ENCODE measurements at regions not wholly inside any gene's neighbourhood (a gene's known extent, or its start where the extent isn't known, plus 50 kb on each side); places are given as distances from the start of the nearest gene placed in this dataset.

DNA sequence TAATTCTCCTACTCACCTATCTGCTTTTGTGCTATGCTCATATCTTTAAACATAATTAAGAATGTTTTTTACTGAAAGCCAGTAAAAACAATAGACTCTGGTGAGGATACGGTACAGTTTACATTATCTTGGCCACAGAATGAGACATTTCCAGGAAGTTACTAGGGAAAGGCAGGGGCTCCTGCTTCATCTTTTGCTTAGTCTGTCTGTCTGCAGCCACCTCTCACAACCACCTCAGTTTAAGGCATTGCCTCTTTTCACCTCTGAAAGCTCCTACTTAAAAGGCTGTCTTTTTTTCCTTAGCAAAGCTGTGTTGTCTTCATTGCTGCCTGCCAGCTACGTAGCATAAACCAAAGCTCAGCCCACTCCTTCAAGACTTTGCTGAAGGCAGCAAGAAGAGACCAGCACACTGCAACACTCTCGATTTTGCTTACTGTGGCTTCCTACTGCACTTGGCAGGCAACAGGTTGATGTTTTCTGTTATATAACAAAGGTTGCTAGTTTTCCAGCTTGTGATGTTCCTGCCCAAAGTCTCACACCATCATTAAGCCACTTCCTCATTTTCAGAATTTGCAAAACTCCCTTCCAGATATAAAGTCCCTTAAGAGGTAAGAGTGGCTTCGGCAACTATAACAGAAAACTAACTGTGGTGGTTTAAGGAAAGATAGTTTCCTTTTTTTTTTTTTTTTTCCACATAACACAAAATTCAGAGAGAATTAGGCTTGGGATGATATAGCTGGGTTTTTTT is 432.9 kb downstream of the GRXCR1 start:
- TF ChIP-seq, protein P1, sequence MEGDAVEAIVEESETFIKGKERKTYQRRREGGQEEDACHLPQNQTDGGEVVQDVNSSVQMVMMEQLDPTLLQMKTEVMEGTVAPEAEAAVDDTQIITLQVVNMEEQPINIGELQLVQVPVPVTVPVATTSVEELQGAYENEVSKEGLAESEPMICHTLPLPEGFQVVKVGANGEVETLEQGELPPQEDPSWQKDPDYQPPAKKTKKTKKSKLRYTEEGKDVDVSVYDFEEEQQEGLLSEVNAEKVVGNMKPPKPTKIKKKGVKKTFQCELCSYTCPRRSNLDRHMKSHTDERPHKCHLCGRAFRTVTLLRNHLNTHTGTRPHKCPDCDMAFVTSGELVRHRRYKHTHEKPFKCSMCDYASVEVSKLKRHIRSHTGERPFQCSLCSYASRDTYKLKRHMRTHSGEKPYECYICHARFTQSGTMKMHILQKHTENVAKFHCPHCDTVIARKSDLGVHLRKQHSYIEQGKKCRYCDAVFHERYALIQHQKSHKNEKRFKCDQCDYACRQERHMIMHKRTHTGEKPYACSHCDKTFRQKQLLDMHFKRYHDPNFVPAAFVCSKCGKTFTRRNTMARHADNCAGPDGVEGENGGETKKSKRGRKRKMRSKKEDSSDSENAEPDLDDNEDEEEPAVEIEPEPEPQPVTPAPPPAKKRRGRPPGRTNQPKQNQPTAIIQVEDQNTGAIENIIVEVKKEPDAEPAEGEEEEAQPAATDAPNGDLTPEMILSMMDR (IDR thresholded peaks at IDR 0.05; ENCODE audit: extremely low read depth in 1 of 2, insufficient read depth in 1 of 2, low read depth in 1 of 2, low read length in 2 of 2): no peak
- TF ChIP-seq EZH2 (IDR thresholded peaks at IDR 0.05; ENCODE audit: borderline replicate concordance, low read depth, low read length, severe bottlenecking): no peak
- TF ChIP-seq, protein P2, sequence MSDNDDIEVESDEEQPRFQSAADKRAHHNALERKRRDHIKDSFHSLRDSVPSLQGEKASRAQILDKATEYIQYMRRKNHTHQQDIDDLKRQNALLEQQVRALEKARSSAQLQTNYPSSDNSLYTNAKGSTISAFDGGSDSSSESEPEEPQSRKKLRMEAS (IDR thresholded peaks at IDR 0.05; ENCODE audit: insufficient read depth, insufficient read length): no peak
- TF ChIP-seq POLR2A (IDR thresholded peaks at IDR 0.05; ENCODE audit: low read depth, low read length): no peak
- TF ChIP-seq MYC (IDR thresholded peaks at IDR 0.05; ENCODE audit: low read depth, low read length): no peak
- no peak for TF ChIP-seq POLR2AphosphoS5 (IDR thresholded peaks at IDR 0.05; ENCODE audit: insufficient read depth, low read depth, low read length)
- no peak for TF ChIP-seq FOS (IDR thresholded peaks at IDR 0.05; ENCODE audit: borderline replicate concordance, insufficient read depth, low read length)
- TF ChIP-seq GATA2 (IDR thresholded peaks at IDR 0.05; ENCODE audit: insufficient read depth, insufficient read length, low read depth, low read length): no peak
